Gastroesophageal sphincter (tissue), 3 donors: ENCODE measurements at regions not wholly inside any gene's neighbourhood (a gene's known extent, or its start where the extent isn't known, plus 50 kb on each side); places are given as distances from the start of the nearest gene placed in this dataset.

Experiments
- CTCF ChIP-seq, 4 experiments: fragments of 200-600 bp in 2 of 4; fragments of 450-650 bp in 2 of 4; sonication (generic) in 1 of 4; IDR thresholded peaks; one replicate each; pipeline ENCODE4 v1.5.1; 2017 to 2019; ENCODE audit warnings: antibody characterized with exemption in 4 of 4, mild to moderate bottlenecking in 2 of 4, moderate library complexity in 2 of 4
- EP300 ChIP-seq: sonication (generic); formaldehyde crosslinking; IDR thresholded peaks from one replicate; pipeline ENCODE4 v1.6.1; 2017; ENCODE audit warnings: antibody characterized with exemption, mild to moderate bottlenecking

- no peak for TF ChIP-seq EP300
- no peak for TF ChIP-seq CTCF (IDR thresholded peaks at IDR 0.05)
Observed at GRCh38 chr2:236870370-236870769, 215.3 kb upstream of the COPS8 start.
